Activated CD8-positive, alpha-beta memory T cell treated with anti-CD3 and anti-CD28 coated beads for 48 hours (primary cell): ENCODE measurements at regions not wholly inside any gene's neighbourhood (a gene's known extent, or its start where the extent isn't known, plus 50 kb on each side); places are given as distances from the start of the nearest gene placed in this dataset.

ENCODE experiments used
- DNase-seq, 3 experiments: peaks; one replicate each; pipeline ENCODE4 v3.0.0-alpha.2; 2020; ENCODE audit warnings: low read depth in 2 of 3, low spot score in 2 of 3

DNA sequence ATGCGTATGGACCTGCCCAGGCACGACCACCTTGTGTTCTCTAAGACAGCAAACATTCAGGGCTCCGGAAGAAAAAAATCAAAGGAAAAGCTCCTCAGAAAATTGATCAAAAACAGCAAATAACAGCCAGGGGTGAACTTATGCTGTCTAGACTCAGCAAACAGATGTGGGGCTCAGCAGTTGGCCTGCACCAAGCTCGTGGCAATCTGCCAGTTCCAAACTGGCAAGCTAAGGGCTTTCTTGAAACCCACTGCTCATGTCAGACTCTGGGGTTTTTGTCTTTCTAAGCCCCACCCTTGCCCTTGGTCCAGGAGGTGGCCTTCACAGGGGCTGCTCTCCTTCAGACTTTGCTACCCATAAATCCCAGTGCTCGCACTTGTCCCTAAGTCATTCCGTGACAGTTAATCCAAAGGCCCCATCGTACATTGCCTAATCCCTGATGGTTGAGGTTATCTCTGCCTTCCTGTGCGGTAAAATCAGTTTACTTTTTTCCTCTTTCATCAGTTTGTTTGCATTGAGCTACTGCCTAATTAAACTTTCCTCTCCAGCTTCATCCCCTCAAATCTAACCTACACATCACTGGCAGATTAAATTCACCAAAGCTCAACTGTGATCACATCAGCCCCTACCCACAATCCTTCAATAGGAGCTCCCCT, 408.0 kb downstream of the LRATD1 start:
- no peak for DNase-seq

DNA sequence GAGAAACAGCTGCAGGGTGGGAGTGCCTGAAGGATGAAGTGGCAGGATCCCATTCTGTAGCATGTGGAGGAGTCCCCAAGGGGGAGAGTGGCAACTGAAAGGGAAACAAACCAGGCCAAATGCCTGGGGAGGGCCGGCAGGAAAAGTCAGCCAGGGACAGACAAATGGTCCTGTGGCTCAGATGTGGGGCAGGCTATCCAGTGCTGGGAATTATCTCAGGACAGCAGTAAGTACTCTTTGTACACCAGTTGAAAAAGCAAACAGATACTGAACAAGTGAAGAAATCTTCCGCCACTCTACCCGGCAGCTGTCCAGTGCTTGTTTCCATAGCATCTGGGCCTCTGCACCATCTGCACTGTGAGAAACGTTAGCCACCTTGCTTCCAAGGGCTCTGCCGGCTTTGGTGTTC, 408.9 kb downstream of the LRATD1 start:
- no peak for DNase-seq

DNA sequence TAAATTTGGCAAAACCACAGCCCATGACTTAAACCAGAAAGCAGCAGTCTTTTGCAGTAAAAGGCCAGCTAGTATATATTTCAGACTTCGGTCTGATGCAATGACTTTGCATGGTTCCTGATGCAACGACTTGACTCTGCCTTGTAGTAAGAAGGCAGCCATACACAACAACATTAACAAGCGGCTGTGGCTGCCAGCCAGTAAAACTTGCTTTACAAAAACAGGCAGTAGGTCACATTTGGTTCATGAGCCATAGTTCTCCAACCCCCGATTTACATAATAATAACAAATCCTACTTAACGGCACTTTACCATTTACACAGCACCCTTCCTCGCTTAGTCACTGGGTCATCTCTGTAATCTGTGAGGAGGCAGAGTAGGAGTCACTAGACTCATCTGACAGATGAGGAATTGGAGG, 410.3 kb downstream of the LRATD1 start:
- DNase-seq: no peak

DNA sequence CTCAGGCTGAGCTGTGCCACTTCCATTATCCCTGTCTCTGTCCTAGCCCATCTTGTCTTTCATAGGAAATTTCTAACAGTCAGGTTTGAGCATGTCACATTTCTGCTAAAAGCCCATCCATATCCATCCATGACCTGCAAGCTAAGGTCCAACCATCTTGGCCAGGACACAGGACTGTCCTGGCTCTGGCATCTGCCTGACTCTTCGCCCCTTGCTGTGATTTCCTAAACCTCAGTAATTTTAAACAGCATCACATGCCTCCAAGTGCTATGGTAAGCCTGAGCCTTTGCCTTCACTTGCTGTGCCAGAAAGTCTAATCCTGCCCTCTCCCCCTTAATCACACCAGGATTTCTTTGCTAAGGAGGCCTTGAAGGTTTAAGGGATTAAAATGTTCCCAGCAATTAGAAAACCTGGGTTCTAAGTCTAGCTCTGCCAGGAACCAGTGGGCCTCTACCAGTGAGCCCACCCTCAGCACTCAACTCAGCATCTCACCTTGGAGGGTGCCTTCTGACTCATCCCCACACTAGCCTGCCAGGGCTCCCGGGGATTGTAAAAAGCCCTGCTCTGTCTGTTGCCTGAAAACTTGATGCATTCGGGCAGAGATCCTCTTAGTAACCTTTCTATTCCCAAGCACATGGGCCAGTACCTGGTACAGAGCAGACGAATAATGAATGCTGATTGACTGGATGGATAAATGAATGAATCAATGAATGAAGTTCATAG, 411.0 kb downstream of the LRATD1 start:
- DNase-seq: no peak

DNA sequence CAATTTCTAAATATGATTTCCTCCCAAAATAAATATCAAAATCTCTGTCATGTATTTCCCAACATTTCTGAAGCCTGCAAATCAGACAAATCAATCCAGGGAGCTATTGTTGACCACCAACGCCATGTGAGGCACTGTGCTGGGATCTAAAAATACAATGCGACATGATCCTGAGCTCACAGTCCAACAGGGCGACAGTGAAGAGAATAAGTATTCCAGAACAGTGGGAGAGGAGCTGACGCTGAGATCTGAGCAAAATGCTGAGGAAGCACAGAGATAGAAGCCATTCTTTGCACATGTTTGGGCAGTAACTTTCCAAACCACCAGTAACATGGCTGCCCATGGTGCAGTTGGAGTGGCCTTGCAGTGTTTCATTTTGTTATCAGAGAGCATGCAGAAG, 412.5 kb downstream of the LRATD1 start:
- DNase-seq: no peak

DNA sequence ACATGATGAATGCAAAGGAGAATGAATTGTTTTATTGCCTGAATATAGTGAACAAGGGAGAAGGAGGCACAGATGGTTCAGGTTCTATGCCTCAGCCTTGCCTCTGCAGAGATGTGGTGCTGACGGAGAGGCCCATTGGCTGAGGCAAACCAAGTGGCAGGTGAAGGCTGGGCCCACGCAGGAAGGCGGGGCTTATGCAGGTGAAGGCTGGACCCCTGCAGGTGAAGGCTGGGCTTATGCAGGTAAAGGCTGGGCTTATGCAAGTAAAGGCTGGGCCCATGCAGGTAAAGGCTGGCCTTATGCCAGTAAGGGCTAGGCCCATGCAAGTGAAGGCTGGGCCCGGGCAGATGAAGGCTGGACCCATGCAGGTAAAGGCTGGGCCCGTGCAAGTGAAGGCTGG, 414.7 kb downstream of the LRATD1 start:
- no peak for DNase-seq

DNA sequence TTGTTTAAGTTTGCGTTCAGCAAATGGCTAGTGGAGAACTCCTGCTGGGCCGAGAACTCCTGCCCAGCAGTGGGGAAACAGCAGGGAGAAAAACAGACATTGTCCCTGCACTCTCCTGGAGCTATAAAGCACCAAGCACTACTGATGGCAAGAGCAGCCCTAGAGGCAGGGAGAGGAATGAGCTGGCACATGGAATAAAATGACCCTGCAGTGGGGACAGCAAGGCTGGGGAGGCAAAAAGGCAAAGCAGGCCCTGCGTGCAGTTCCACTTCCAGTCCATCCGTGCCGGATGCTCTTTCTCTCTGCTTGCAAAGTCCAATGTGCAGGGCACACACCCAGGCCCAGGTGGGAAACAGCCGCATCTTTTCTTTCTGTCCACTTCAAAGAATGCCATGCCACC, 415.5 kb downstream of the LRATD1 start:
- DNase-seq: no peak

DNA sequence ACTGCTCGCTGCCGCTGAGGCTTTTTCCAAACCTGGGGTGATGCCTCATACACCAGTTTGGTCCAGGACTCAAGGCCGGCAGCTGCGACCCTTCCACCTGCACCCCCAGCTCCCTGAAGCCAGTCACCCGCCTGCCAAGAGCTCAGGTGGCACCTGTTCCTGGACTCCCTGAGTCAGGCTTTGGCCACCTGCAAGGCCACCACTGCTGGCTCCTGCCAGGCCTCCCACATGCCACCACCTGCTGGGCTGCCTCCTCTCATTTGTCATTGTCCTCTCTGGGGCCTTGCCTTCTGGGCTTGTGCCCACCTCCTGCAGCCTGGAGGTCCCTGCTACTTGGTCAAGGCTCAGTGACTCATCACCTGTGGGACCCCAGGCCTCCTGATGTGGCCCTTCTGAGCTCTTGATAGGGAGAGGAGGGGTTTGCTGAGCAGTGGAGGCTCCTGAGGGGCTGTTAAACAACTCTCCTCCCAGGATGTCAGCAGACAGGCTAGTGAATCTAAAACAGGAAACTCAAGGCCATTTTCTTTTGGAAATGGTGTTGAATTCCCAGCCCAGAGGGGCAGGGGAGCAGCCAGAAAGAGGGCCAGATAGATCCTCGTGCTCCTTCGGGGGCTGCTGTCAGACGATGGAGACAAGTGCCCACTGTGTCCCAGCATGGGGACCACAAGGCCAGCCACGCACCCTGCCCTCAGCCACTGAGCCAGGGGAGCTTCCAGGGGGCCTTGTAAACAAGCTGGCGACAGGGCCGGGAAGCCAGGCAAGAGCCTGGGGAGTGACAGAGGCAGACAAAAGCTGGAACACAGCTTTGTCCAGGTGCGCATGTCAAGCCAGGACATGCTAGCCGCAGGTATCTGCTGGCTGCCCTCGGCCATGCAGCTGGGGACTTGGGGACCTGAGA, 416.8 kb downstream of the LRATD1 start:
- no peak for DNase-seq

DNA sequence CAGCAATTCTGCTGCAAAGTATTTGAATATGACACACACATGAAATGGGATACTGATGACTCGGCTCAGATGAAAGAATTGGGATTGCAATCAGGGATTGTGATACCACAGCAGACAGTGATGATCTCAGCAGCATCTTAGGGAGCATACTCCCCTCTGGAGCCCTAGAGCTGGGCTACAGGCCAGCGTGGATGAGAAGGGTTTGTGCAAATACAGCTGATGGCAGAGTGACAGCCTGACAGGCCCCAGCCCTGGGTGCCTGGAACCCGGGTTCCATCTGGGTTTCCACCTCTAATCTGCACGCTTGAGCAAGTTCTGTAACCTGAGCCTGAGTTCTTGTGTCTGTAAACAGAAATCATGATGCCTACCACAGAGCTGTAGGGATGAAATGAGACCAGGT, 418.0 kb downstream of the LRATD1 start:
- no peak for DNase-seq

DNA sequence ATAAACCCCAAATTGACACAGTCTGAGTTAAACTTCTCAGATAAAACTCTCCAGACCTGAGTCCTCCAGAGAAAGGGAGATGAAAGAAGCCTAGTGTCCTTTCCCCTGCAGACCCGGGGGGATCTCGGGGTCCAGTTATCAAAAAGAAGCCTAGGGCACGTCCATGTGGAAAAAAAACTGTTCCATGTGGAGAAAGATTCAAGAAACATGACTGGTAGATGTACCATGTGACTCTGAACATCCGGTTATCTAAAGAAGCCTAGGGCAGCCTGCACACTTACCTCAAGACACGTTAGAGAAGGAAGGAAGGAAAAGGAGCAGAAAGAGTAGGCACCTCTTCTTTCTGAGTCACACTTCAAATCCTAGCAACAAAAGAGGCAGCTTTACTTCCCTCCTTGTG, 421.0 kb downstream of the LRATD1 start:
- no peak for DNase-seq

DNA sequence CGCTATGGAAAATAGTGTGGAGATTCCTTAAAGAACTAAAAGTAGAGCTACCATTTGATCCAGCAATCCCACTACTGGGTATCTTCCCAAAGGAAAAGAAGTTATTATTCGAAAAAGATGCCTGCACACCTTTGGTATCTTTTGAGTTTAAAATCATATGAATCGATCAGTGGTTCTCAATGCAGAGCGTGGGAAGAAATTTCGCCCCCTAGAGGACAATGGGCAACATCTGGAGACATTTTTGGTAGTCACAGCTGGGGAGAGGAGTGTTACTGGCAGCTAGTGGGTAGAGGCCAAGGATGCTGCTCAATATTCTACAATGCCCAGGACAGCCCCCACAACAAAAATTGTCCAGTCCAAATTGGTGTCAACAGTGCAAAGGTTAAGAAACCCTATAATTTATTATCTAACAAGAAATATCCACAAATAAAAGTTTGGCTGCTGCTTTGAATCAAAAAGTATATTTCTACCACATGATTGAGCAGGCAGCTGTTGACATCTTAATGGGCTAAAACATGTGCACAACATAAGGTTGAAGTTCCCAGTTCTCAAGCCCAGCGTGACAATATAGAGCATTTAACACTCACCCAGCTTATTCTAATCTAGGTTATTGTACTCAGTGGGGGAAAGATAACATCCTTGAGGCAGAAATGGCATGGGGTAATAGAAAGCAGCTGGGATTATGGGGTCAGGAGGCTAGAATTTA, 425.7 kb downstream of the LRATD1 start:
- no peak for DNase-seq

DNA sequence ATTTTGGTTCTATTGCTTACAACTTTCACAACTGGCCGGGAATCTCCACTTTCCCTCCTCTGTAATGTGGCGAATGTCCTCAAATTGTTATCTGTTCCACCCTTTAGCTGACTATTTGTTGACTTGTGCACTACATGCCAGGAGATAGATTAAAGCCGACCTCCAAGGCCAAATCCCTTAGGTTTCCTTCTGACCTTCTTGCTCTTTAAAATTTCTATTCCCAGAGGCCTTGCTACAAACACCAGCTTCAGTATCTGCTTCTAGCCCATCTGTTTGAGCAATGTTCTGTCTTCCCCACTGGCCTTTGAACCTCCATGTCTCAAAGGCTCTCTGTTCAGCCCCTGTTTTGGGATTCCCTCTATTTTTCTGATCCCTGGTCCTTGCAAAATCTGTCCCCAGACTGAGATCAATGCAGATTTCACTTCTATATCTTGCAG, 426.2 kb downstream of the LRATD1 start:
- DNase-seq: no peak

DNA sequence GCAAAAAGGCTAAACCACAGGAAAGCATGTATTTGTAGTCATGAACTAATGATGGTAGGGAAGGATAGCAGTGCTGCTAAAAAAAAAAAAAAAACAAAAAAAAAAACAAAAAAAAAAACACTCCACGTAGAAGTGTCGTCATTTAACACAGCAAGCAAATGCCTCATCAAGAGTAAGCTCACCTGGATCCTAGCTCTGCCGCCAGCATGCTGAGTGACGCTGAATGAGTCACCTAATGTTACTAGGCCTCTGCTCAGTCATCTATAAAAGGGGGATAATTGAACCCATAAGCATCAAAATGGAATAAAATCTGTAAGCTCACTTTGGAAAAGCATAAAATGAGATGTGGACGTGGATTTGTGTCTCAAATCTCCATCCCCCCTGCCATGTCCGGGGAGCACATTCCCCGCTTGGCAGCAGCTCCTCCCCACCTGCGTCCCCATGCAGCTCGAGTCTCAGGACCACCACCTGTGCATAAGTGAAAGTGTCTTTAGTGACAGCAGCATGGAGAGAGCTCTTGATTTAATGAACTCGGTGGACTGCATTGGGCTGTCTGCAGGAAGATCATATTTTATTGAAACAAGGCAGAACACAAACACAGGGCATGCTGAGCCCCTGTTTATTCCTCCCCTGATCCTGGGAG, 427.5 kb downstream of the LRATD1 start:
- no peak for DNase-seq

DNA sequence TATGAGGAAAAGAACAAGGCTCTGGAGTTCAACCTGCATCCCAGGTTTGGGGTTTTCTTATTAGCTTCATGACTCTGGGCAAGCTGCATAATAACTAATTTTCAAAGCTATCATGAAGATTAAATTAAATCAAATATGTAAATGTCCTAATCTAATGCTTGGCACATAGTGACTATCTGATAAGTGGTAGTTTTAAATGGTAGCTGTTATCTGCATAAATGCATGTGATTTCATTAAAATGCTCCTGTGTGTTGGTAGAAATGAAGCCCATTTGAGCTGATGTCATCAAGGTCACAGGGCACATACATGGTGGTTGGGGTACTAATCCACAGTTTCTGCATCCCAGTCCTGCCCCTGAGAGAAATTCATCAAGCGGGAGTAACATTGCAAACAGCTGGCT, 428.8 kb downstream of the LRATD1 start:
- DNase-seq: no peak

DNA sequence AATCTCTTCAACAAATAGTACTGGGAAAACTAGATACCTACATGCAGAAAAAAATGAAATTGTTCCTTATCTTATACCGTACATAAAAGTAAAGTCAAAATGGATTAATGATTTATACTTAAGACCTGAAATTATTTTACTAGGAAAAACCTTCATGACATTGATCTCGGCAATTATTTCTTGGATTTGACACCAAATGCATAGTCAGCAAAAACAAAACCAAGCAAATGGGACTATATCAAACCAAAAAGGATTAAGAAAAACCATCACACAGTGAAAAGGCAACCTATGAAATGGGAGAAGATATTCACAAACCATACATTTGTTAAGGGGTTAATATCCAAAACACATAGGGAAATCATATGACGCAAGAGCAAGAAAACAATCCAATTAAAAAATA, 433.6 kb downstream of the LRATD1 start:
- no peak for DNase-seq

DNA sequence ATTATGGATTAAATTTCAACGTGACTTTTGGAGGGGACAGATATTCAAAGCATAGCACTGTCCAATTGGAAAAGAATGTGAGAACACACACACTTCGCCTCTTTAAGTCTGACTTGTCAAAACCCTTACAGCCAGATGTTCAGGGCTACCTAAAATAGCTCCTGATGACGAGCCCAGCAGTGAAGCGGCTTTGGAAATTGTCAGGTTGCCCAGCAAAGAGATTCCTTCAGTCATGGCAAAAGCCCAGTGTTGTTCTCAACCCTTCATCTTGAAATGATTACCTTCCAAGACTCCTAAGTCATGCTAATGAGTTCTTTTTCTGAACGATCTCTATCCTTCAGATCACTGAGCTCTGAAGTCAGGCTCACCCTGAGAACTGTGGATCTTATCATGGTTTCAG, 436.6 kb downstream of the LRATD1 start:
- no peak for DNase-seq

DNA sequence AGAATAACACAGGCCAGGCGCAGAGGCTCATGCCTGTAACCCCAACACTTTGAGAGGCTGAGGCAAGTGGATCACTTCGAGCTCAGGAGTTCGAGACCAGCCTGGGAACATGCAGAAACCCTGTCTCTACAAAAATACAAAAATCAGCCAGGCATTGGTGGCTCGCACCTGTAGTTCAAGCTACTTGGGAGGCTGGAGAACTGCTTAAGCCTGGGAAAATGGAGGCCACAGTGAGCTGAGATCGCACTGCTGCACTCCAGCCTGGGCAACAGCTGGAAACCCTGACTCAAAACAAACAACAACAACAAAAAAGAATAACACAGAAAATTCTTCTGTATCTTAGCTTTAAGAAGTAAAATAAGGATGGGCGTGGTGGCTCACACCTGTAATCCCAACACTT, 440.3 kb downstream of the LRATD1 start:
- no peak for DNase-seq

DNA sequence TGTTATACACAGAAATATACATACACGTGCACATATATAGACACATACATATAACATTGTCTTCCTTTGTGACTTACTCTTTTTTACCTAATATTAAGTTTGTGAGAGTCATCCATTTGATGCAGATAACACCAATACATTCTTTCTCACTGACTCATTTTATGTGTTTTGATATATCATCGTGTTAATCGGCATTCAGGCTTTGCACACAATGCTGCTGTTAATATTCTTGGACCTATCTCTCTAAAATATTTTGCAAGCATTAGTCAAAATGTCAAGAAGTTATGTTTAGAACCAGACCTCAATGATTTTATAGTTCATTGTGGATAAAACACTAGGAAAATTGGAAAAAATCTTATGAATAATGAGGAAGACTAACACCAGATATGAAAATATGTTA, 441.1 kb downstream of the LRATD1 start:
- DNase-seq: no peak

DNA sequence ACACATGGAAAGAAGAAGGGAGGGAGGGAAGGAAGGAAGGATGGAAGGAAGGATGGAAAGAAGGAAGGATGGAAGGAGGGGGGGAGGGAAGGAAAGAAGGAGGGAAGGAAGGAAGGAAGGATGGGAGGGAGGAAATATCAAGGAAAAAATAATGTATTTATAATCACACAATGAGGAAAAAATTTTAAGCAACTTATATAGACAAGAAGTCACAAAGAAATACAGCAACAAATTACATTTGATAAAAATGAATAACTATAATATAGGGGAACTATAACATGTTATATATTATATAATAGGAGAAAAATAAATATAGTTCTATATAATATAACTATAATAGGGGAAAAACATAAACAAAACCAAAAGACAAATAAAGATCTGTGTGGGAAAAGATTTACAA, 441.8 kb downstream of the LRATD1 start:
- no peak for DNase-seq

DNA sequence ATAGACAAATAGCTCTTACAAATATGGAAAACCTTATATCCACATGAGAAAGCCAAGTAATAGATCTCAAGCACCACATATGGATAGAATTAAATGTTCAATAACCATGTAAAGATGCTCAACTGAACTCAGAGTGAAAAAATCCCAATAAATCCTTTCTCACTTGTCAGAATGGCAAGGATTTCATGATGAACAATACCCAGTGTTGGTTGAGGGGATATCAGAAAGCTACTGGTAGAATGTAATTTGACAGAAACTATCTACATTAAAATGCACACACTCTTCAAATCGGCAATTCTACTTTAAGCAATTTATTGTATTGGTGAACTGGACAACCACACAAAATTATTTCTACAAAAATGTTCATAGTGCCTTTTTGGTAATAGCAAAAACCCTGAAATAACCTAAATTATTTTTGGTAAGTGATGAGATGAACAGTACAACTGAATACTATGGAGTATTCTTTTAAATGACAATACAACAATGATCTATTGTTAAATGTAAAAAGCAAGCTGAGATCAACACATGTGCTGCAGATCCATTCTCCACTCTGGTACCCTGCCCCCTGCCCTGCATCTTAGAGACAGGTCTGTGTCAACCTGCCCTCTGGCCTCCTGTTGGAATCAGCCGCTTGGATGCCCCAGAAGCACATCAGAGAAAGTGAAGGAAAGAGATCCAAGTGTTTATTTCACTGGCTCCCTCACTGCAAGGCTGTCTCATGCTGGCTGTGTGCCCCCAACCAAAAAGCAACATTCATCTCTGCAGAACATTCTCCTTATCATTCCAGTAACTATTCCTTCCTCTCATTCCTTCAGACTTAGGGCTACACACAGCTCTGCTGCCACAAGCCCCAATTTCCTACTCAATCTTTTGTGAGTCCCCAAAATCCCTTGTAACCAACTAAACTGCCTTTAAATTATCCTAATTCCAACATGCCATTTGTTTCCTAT, 442.5 kb downstream of the LRATD1 start:
- no peak for DNase-seq
